ENCODE measurements at regions not wholly inside any gene's neighbourhood (a gene's known extent, or its start where the extent isn't known, plus 50 kb on each side); places are given as distances from the start of the nearest gene placed in this dataset.

- TF ChIP-seq CTCF (IDR thresholded peaks at IDR 0.05; ENCODE audit: low read depth, low read length, missing input control), result no peak
- TF ChIP-seq, protein P1, sequence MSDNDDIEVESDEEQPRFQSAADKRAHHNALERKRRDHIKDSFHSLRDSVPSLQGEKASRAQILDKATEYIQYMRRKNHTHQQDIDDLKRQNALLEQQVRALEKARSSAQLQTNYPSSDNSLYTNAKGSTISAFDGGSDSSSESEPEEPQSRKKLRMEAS (IDR thresholded peaks at IDR 0.05), result no peak
- TF ChIP-seq TAF1 (conservative IDR thresholded peaks at IDR 0.05), result no peak
- no peak for TF ChIP-seq YY1 (IDR thresholded peaks at IDR 0.05)
- TF ChIP-seq, protein P2, sequence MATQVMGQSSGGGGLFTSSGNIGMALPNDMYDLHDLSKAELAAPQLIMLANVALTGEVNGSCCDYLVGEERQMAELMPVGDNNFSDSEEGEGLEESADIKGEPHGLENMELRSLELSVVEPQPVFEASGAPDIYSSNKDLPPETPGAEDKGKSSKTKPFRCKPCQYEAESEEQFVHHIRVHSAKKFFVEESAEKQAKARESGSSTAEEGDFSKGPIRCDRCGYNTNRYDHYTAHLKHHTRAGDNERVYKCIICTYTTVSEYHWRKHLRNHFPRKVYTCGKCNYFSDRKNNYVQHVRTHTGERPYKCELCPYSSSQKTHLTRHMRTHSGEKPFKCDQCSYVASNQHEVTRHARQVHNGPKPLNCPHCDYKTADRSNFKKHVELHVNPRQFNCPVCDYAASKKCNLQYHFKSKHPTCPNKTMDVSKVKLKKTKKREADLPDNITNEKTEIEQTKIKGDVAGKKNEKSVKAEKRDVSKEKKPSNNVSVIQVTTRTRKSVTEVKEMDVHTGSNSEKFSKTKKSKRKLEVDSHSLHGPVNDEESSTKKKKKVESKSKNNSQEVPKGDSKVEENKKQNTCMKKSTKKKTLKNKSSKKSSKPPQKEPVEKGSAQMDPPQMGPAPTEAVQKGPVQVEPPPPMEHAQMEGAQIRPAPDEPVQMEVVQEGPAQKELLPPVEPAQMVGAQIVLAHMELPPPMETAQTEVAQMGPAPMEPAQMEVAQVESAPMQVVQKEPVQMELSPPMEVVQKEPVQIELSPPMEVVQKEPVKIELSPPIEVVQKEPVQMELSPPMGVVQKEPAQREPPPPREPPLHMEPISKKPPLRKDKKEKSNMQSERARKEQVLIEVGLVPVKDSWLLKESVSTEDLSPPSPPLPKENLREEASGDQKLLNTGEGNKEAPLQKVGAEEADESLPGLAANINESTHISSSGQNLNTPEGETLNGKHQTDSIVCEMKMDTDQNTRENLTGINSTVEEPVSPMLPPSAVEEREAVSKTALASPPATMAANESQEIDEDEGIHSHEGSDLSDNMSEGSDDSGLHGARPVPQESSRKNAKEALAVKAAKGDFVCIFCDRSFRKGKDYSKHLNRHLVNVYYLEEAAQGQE (IDR thresholded peaks at IDR 0.05), result no peak
- no peak for TF ChIP-seq EGR1 (IDR thresholded peaks at IDR 0.05; ENCODE audit: low read depth in 2 of 2)
- no peak for TF ChIP-seq ATF3 (IDR thresholded peaks at IDR 0.05)
- TF ChIP-seq SP1 (IDR thresholded peaks at IDR 0.05), result no peak
- TF ChIP-seq RAD21 (IDR thresholded peaks at IDR 0.05), result no peak
- TF ChIP-seq FOXA1 (IDR thresholded peaks at IDR 0.05), result no peak
These were observed 551.0 kb downstream of the SNAPC1 start for GRCh38 chr14:62313212-62313611.
